PC-3 (cell line): ENCODE measurements at regions not wholly inside any gene's neighbourhood (a gene's known extent, or its start where the extent isn't known, plus 50 kb on each side); places are given as distances from the start of the nearest gene placed in this dataset.

Experiments used
- EZH2 ChIP-seq: fragments of 300-600 bp; sonication (generic); IDR thresholded peaks from one replicate; pipeline ENCODE4 v1.6.1; 2017; ENCODE audit warnings: antibody characterized with exemption, mild to moderate bottlenecking, low read length; ENCODE audit not compliant: unreplicated experiment
- TF ChIP-seq, protein P1 (sequence below): fragments of 300-600 bp; sonication (generic); conservative IDR thresholded peaks from 2 replicates; pipeline ENCODE4 v1.5.1; 2017; ENCODE audit warnings: antibody characterized with exemption, low read depth, mild to moderate bottlenecking, low read length

DNA sequence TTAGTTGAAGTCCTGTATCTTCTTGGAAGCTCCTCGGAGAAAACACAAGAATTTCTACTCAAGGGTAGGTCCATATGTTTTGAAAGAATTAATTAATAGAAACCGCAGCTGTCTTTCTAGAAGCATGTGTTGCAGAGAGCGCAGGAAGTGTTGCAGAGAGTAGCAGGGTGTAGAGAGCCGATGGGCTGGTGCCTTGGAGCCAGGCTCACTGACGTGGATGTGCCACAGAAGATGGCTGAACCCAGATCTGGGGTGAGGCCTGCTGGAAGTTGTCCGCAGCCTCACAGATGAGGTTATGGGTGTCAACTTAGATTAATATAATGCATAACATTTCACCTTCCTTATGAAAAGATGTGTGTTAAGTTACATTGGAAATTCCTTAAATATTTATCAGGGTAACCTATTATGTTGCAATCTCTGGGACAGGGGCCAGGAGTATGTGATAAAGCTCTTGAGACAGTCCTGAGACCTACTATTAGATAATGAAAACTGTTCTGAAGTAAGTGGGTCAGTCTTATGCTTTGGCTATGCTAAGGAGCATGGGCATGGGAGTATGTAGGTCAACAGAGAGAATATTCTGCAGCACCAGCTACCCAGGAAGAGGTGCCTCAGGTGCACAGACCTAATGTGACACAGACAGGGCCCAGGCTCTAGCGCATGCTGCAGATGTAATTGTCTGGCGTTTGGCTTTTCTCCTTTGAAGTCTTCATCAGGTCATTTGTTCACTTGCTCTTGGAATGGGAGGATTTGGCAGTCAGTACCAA is 973.3 kb downstream of the BCL11B start:
- TF ChIP-seq, protein P1, sequence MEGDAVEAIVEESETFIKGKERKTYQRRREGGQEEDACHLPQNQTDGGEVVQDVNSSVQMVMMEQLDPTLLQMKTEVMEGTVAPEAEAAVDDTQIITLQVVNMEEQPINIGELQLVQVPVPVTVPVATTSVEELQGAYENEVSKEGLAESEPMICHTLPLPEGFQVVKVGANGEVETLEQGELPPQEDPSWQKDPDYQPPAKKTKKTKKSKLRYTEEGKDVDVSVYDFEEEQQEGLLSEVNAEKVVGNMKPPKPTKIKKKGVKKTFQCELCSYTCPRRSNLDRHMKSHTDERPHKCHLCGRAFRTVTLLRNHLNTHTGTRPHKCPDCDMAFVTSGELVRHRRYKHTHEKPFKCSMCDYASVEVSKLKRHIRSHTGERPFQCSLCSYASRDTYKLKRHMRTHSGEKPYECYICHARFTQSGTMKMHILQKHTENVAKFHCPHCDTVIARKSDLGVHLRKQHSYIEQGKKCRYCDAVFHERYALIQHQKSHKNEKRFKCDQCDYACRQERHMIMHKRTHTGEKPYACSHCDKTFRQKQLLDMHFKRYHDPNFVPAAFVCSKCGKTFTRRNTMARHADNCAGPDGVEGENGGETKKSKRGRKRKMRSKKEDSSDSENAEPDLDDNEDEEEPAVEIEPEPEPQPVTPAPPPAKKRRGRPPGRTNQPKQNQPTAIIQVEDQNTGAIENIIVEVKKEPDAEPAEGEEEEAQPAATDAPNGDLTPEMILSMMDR = no peak
- no peak for TF ChIP-seq EZH2
